NB4 (cell line): ENCODE measurements at regions not wholly inside any gene's neighbourhood (a gene's known extent, or its start where the extent isn't known, plus 50 kb on each side); places are given as distances from the start of the nearest gene placed in this dataset.

ENCODE experiments used
- DNase-seq: peaks from one replicate; pipeline ENCODE4 v3.0.0; 2010; ENCODE audit warnings: low read depth
- H3K4me3 ChIP-seq: one replicate; pipeline ENCODE4 v1.5.1; 2011; ENCODE audit warnings: mild to moderate bottlenecking, low read depth, low read length, moderate library complexity
- CTCF ChIP-seq: IDR thresholded peaks from one replicate; pipeline ENCODE4 v1.5.1; 2012; ENCODE audit warnings: low read depth, low read length
- MAX ChIP-seq: IDR thresholded peaks from 2 replicates; pipeline ENCODE4 v1.6.1; 2011; ENCODE audit warnings: low read depth, low read length
- MYC ChIP-seq: IDR thresholded peaks from 2 replicates; pipeline ENCODE4 v1.6.1; 2011; ENCODE audit warnings: low read depth, low read length
- POLR2A ChIP-seq: IDR thresholded peaks from 2 replicates; pipeline ENCODE4 v1.6.1; 2011; ENCODE audit warnings: mild to moderate bottlenecking; ENCODE audit not compliant: insufficient read length; ENCODE audit errors: extremely low read depth

DNA sequence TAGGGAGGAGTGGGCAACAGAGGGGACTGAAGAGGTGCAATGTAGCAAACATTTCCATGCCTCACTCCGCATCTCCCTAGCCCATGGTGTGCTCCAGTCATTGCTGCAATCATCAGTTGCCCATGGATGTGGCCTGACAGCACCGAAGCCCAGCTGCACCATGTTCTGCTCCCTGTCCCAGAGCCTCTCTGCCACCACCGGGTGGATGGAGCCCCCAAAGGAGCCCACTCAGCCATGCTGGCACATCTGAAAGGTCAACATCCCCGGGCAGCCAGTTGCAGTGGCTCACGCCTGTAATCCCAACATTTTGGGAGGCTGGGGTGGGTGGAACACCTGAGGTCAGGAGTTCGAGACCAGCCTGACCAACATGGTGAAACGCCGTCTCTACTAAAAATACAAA lies 336.4 kb upstream of the ZMIZ1 start:
- no peak for DNase-seq
- H3K4me3 ChIP-seq, result no peak overlapping the region
- TF ChIP-seq MYC (no peak), MAX (no peak), CTCF (no peak), POLR2A (no peak)

DNA sequence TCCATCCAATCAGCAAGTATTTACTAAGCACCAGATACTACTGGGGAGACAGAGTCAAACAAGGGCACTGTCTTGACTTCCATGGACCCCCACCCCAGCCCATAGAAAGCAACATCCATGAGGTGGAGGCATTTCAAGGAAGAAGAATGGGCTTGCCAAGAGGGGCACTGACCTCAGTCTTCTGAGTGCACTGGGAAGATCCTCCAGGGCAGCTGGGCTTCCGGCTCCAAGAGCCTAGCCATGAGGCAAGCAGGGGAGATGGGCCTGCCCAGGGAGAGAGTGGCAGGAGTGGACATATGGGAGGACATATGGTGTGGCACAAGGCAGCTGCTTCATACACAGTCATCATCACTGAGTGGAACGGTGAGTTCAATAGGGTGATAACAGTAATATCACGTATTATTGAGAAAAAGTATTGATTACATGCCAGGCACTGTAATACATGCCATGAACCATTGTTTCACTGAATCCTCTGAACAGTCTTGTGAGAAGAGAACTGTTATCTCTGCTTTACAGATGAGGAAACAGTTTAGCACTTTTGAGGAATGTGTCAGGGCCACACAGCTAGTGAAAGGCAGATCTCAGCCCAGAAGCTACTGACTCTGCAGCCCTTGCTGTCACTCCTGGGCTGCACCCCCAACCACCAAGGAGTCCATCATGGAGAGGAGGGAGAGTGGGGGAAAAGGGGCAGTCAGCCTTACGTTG lies 331.7 kb upstream of the ZMIZ1 start:
- TF ChIP-seq MYC (no peak), MAX (no peak), CTCF (no peak), POLR2A (no peak)
- no peak overlapping the region for H3K4me3 ChIP-seq
- DNase-seq, result no peak

DNA sequence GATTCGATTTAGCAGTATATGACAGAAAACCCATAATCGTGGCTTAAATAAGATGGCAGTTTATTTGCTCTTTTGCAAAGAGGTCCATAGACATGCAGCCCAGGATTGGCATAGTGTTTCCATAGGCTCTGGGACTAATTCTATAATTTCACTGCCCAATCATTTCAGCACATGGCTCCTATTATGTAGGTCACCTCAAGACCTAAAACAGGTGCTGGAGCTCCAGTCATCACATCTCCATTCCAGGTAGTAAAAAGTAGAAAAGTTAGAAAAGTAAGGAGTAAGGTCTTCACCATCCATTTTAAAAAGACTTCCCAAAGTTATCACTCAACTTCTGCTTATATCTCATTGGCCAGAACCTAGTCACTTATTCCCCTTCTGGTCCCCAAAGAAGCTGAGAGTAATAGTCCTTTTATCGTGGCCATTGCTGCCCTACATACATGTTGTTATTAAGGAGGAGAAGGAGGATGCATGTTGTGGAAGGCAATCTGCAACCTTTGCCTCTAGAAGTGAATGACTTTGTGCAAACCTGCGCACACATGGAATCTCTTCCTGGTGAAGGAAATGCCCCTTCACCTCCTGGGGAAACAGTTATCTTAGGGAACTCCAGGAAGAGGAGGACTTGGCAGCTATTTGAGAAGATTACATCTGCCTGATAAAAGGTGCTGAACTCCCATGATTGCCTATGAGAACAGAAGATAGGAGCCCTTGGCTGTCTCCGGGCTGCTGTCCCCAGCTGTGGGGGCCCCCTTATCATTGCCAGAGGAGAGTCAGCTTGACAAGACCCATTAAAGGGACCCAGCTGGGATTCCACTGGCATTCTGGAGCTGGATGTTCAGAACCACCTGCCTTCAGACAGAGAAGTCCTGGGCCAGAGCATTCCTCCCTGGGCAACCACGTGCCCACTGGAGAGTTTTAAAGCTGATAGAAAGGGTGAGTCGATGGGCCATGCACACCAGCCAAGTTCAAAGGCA lies 330.6 kb upstream of the ZMIZ1 start:
- H3K4me3 ChIP-seq, result no peak overlapping the region
- DNase-seq, result no peak
- no peak for TF ChIP-seq POLR2A
- no peak for TF ChIP-seq MAX
- no peak for TF ChIP-seq MYC
- TF ChIP-seq CTCF, result no peak

DNA sequence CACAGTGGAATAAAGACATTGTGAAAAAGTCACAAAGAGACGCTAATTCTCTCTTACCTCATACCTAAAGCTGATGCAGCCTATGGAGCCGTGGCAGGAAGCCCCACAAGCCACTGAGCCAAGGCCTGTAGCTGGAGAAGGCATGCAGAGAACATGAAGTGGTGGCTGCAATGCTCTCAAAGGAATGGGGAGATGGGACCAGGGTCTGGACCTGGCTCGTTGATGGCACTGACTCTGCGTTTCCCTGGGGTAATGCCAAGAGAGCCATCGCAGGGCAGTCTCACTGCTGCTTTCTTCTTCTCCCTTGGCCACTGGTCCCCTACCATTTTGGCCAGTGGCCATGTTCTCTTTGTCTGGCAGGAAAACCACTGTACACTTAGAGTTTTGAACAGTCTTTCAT lies 329.9 kb upstream of the ZMIZ1 start:
- TF ChIP-seq MAX (no peak), POLR2A (no peak), CTCF (no peak), MYC (no peak)
- H3K4me3 ChIP-seq, result no peak overlapping the region
- DNase-seq, result no peak

- TF ChIP-seq MAX (no peak), CTCF (no peak), MYC (no peak), POLR2A (no peak)
- DNase-seq, result no peak
- H3K4me3 ChIP-seq, result no peak overlapping the region
Observed at GRCh38 chr10:78739444-78740053, 329.2 kb upstream of the ZMIZ1 start.
